ENCODE measurements at regions not wholly inside any gene's neighbourhood (a gene's known extent, or its start where the extent isn't known, plus 50 kb on each side); places are given as distances from the start of the nearest gene placed in this dataset.

GRCh38 chr4:26047795-26048194, 133.8 kb downstream of the SMIM20 start:
- no peaks in the 10 kb centered on the region for H3K4me1 ChIP-seq (ENCODE audit: insufficient read depth, low read length)
- DNase-seq (no peak), ATAC-seq (ENCODE audit: insufficient read depth, low read depth) (no peak)
- no peaks in the 10 kb centered on the region for H4K20me1 ChIP-seq (ENCODE audit: insufficient read depth, low read length)
- no peak overlapping the region for H3K27ac ChIP-seq (ENCODE audit: low read length)
- no peaks in the 10 kb centered on the region for H3K36me3 ChIP-seq (ENCODE audit: insufficient read depth, low read length)
- no peaks in the 10 kb centered on the region for H3K27me3 ChIP-seq (ENCODE audit: insufficient read depth, low read length, poor library complexity)
- H3K79me2 ChIP-seq (ENCODE audit: insufficient read depth, low read length): no peaks in the 10 kb centered on the region
- no peak for TF ChIP-seq EZH2 (IDR thresholded peaks at IDR 0.05; ENCODE audit: borderline replicate concordance, low read depth, low read length, severe bottlenecking)
- TF ChIP-seq CTCF (IDR thresholded peaks at IDR 0.05; ENCODE audit: borderline replicate concordance, extremely low read depth, low read length, poor library complexity, severe bottlenecking): no peak
- H3K4me2 ChIP-seq (ENCODE audit: insufficient read depth, low read length): no peak overlapping the region
- H3K9me3 ChIP-seq (ENCODE audit: insufficient read depth, low read length, severe bottlenecking): no peaks in the 10 kb centered on the region
- H3K4me3 ChIP-seq (ENCODE audit: low read depth in 1 of 2, low read length in 2 of 2): no peak overlapping the region
- no peak overlapping the region for H3K9ac ChIP-seq (ENCODE audit: low read depth, low read length)
- no peak overlapping the region for H2AFZ ChIP-seq (ENCODE audit: low read depth, low read length)

GRCh38 chr4:26048378-26048882, 134.4 kb downstream of the SMIM20 start:
- Histone ChIP-seq H4K20me1 (ENCODE audit: insufficient read depth, low read length) (no peaks in the 10 kb centered on the region), H2AFZ (ENCODE audit: low read depth, low read length) (no peak overlapping the region), H3K27ac (ENCODE audit: low read length) (no peak overlapping the region), H3K9ac (ENCODE audit: low read depth, low read length) (no peak overlapping the region), H3K9me3 (ENCODE audit: insufficient read depth, low read length, severe bottlenecking) (no peaks in the 10 kb centered on the region), H3K79me2 (ENCODE audit: insufficient read depth, low read length) (no peaks in the 10 kb centered on the region), H3K4me2 (ENCODE audit: insufficient read depth, low read length) (no peak overlapping the region), H3K4me1 (ENCODE audit: insufficient read depth, low read length) (no peaks in the 10 kb centered on the region), H3K36me3 (ENCODE audit: insufficient read depth, low read length) (no peaks in the 10 kb centered on the region), H3K4me3 (ENCODE audit: low read depth in 1 of 2, low read length in 2 of 2) (no peak overlapping the region), H3K27me3 (ENCODE audit: insufficient read depth, low read length, poor library complexity) (no peaks in the 10 kb centered on the region)
- TF ChIP-seq CTCF (IDR thresholded peaks at IDR 0.05; ENCODE audit: borderline replicate concordance, extremely low read depth, low read length, poor library complexity, severe bottlenecking) (no peak), EZH2 (IDR thresholded peaks at IDR 0.05; ENCODE audit: borderline replicate concordance, low read depth, low read length, severe bottlenecking) (no peak)
- DNase-seq (no peak), ATAC-seq (ENCODE audit: insufficient read depth, low read depth) (no peak)

- Histone ChIP-seq H2AFZ (ENCODE audit: low read depth, low read length) (no peak overlapping the region), H3K79me2 (ENCODE audit: insufficient read depth, low read length) (no peaks in the 10 kb centered on the region), H3K9ac (ENCODE audit: low read depth, low read length) (no peak overlapping the region), H3K36me3 (ENCODE audit: insufficient read depth, low read length) (no peaks in the 10 kb centered on the region), H3K4me3 (ENCODE audit: low read depth in 1 of 2, low read length in 2 of 2) (no peak overlapping the region), H3K4me2 (ENCODE audit: insufficient read depth, low read length) (no peak overlapping the region), H3K9me3 (ENCODE audit: insufficient read depth, low read length, severe bottlenecking) (no peaks in the 10 kb centered on the region), H3K4me1 (ENCODE audit: insufficient read depth, low read length) (no peaks in the 10 kb centered on the region), H3K27me3 (ENCODE audit: insufficient read depth, low read length, poor library complexity) (no peaks in the 10 kb centered on the region), H4K20me1 (ENCODE audit: insufficient read depth, low read length) (no peaks in the 10 kb centered on the region), H3K27ac (ENCODE audit: low read length) (no peak overlapping the region)
- ATAC-seq (ENCODE audit: insufficient read depth, low read depth) (no peak), DNase-seq (no peak)
- TF ChIP-seq EZH2 (IDR thresholded peaks at IDR 0.05; ENCODE audit: borderline replicate concordance, low read depth, low read length, severe bottlenecking) (no peak), CTCF (IDR thresholded peaks at IDR 0.05; ENCODE audit: borderline replicate concordance, extremely low read depth, low read length, poor library complexity, severe bottlenecking) (no peak)
Observed at GRCh38 chr4:26048950-26049349, 134.9 kb downstream of the SMIM20 start.

GRCh38 chr4:26049447-26049846, 135.4 kb downstream of the SMIM20 start:
- no peaks in the 10 kb centered on the region for H3K27me3 ChIP-seq (ENCODE audit: insufficient read depth, low read length, poor library complexity)
- no peaks in the 10 kb centered on the region for H3K9me3 ChIP-seq (ENCODE audit: insufficient read depth, low read length, severe bottlenecking)
- no peak overlapping the region for H3K9ac ChIP-seq (ENCODE audit: low read depth, low read length)
- DNase-seq: no peak
- no peak overlapping the region for H3K4me2 ChIP-seq (ENCODE audit: insufficient read depth, low read length)
- no peak overlapping the region for H2AFZ ChIP-seq (ENCODE audit: low read depth, low read length)
- H3K36me3 ChIP-seq (ENCODE audit: insufficient read depth, low read length): no peaks in the 10 kb centered on the region
- H3K79me2 ChIP-seq (ENCODE audit: insufficient read depth, low read length): no peaks in the 10 kb centered on the region
- no peaks in the 10 kb centered on the region for H4K20me1 ChIP-seq (ENCODE audit: insufficient read depth, low read length)
- H3K4me1 ChIP-seq (ENCODE audit: insufficient read depth, low read length): no peaks in the 10 kb centered on the region
- TF ChIP-seq CTCF (IDR thresholded peaks at IDR 0.05; ENCODE audit: borderline replicate concordance, extremely low read depth, low read length, poor library complexity, severe bottlenecking) (no peak), EZH2 (IDR thresholded peaks at IDR 0.05; ENCODE audit: borderline replicate concordance, low read depth, low read length, severe bottlenecking) (no peak)
- no peak overlapping the region for H3K27ac ChIP-seq (ENCODE audit: low read length)
- no peak overlapping the region for H3K4me3 ChIP-seq (ENCODE audit: low read depth in 1 of 2, low read length in 2 of 2)
- no peak for ATAC-seq (ENCODE audit: insufficient read depth, low read depth)
